ENCODE measurements at regions not wholly inside any gene's neighbourhood (a gene's known extent, or its start where the extent isn't known, plus 50 kb on each side); places are given as distances from the start of the nearest gene placed in this dataset.

DNA sequence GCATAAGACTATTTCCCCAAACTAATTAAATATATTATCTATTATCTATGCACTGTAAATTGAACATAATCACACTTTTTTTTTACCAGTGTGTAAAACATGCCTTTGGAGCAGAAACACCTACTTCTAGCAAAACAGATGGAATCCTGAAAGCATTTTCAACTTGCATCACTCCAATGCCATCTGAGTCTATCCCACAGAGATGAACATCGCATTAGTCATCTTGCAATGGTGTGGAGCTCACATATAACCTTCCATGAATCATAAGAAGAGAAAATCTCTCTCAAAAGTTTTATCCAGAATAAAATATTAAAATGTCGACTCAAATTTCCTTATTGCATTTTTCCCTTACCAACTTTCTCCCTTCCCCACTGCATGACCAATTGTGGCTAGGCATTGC is 406.7 kb upstream of the ACTRT1 start:
- no peak overlapping the region for H3K4me3 ChIP-seq (ENCODE audit: low read depth, low read length)
- TF ChIP-seq, protein P1, sequence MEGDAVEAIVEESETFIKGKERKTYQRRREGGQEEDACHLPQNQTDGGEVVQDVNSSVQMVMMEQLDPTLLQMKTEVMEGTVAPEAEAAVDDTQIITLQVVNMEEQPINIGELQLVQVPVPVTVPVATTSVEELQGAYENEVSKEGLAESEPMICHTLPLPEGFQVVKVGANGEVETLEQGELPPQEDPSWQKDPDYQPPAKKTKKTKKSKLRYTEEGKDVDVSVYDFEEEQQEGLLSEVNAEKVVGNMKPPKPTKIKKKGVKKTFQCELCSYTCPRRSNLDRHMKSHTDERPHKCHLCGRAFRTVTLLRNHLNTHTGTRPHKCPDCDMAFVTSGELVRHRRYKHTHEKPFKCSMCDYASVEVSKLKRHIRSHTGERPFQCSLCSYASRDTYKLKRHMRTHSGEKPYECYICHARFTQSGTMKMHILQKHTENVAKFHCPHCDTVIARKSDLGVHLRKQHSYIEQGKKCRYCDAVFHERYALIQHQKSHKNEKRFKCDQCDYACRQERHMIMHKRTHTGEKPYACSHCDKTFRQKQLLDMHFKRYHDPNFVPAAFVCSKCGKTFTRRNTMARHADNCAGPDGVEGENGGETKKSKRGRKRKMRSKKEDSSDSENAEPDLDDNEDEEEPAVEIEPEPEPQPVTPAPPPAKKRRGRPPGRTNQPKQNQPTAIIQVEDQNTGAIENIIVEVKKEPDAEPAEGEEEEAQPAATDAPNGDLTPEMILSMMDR (IDR thresholded peaks at IDR 0.05; ENCODE audit: low read depth, low read length, missing control alignments): no peak
- DNase-seq (ENCODE audit: low read depth): no peak

DNA sequence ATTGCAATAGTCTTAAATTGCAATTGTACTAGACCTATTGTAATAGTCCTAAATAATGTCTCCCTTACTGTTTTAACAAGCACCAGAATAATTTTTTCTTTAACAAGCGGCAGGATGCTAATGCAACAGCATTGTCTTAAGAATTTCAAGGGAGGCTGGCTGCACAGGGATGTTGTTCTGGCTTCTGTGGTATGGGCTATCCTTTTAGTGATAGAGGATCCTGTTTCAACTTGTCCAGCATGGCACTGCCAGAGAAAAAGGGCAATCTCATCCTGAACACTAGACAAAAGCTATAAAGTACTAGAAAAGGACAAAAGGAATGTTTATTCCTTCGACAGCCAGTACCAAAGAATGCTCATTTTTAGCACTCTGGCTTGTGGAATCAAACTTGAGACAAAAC is 405.5 kb upstream of the ACTRT1 start:
- no peak overlapping the region for H3K4me3 ChIP-seq (ENCODE audit: low read depth, low read length)
- TF ChIP-seq, protein P1 (IDR thresholded peaks at IDR 0.05; ENCODE audit: low read depth, low read length, missing control alignments): no peak
- DNase-seq (ENCODE audit: low read depth): no peak

DNA sequence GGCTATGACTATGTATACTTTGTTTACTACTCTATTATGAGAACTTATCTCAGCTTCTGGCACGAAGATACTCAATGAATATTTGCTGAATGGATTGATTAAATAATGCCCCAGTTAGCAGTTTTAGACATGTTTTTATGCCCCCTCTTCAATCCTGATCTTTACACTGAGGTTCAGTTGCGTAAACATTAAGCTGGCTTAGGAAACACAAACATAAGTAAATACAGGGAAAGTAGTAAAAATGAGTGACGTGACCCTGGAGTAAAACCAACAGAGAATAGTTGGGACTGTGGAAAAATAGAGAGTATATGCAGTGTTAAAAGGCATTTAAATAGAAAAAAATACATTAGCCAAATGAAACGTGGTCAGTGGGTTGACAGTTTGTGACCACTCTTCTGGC is 387.0 kb upstream of the ACTRT1 start:
- no peak for DNase-seq (ENCODE audit: low read depth)
- H3K4me3 ChIP-seq (ENCODE audit: low read depth, low read length): no peak overlapping the region

DNA sequence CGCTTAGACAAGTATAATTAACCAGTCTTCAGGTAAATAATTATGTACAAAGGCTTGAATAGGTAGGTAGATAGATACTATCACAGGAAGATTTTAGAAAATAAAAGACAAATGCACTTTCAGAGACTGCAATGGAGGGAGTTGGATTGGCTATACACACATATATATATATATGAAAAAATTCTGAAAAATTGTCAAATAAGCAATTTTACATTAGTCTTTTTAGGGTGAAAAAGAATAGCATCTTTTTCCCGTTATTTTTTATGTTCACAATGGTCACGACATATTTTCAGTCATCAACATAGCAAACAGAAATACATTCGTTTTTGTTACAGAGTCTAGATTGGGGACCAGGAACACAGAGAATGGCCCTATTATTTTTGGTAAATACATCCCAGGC is 385.9 kb upstream of the ACTRT1 start:
- no peak overlapping the region for H3K4me3 ChIP-seq (ENCODE audit: low read depth, low read length)
- TF ChIP-seq, protein P1 (IDR thresholded peaks at IDR 0.05; ENCODE audit: low read depth, low read length, missing control alignments): no peak
- no peak for DNase-seq (ENCODE audit: low read depth)

More for the DNA sequence above, 387.0 kb upstream of the ACTRT1 start:
- TF ChIP-seq, protein P1 (IDR thresholded peaks at IDR 0.05; ENCODE audit: low read depth, low read length, missing control alignments): no peak

DNA sequence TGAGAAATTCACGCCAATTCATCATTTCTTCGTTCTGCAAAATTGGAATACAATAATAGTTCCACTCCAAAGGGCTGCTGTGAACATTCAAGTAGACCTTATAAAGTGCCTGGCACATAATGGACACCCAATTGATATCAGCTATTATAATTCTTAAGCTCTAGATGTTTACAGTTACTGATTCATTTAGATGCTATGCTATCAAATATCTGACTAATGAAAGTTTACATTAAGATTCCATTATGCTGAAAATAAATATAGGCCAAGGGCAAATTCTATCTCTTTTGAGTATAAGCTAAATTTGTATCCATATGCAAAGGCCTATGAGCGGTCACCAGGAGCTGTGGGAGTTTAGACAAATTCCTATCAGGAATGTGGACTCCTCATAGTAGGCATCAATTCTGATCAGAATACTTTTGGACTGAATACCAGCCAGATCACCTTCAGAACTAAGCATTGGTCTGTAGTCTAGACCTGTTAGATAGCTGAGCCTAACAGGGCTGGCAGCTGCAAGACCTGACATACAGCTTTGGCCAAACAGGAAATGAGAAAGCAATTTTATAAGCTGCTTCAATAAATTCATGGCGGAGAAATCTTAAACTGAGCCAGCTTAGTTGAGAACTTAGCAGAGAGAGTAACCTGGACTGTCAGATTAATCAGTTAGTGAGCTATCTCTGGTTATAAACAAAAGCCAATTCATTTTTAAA is 384.3 kb upstream of the ACTRT1 start:
- TF ChIP-seq, protein P1 (IDR thresholded peaks at IDR 0.05; ENCODE audit: low read depth, low read length, missing control alignments): no peak
- DNase-seq (ENCODE audit: low read depth): no peak
- no peak overlapping the region for H3K4me3 ChIP-seq (ENCODE audit: low read depth, low read length)

DNA sequence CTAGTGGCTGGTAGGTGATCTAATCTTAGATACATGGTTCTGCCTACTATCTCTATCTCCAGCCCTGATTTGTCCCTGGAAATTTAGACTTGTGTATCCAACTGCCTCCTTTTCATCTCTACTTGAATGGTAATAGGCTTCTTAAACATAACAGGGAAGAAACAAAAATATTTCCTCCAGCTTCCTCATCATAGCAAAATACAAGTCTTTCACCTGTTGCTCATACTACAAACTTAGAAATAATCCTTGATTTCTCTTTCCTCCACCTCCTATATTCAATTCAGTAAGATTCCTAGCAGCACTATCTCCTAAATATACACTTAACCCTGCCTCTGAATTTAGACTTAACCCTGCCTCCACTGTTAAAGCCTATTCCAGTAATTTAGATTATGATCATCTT is 373.3 kb upstream of the ACTRT1 start:
- no peak for DNase-seq (ENCODE audit: low read depth)
- H3K4me3 ChIP-seq (ENCODE audit: low read depth, low read length): no peak overlapping the region
- TF ChIP-seq, protein P1 (IDR thresholded peaks at IDR 0.05; ENCODE audit: low read depth, low read length, missing control alignments): no peak

DNA sequence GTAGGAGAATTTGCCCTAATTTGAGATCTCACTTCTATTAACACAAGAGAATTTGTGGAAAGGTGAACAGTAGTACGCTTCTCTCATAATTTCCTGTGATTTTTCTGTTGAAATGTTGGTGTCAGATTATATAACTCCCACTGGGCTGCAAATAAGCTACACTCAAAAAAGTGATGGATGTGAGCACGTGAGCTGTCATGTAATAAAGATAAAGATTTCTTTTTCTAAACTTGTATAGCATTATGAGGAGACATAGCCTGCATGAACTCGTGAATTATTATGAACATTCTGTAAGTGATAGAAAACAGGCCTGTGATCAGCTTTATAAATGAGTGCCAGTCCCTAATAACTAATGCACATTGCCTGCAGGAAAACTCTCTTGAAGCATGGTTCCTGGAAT is 356.6 kb upstream of the ACTRT1 start:
- no peak overlapping the region for H3K4me3 ChIP-seq (ENCODE audit: low read depth, low read length)
- TF ChIP-seq, protein P1 (IDR thresholded peaks at IDR 0.05; ENCODE audit: low read depth, low read length, missing control alignments): no peak
- no peak for DNase-seq (ENCODE audit: low read depth)

All from GM12864 (cell line).